ENCODE measurements at regions not wholly inside any gene's neighbourhood (a gene's known extent, or its start where the extent isn't known, plus 50 kb on each side); places are given as distances from the start of the nearest gene placed in this dataset.
"Not testable (repeated sequence)": the region's sequence is repeated elsewhere in the genome, so short reads cannot be mapped to it uniquely, and the experiment has no call there.

- DNase-seq, result no peak
Measured at GRCh38 chr7:93048136-93048930, 69.4 kb downstream of the SAMD9 start.

- DNase-seq, result no peak
Measured at GRCh38 chr7:93047514-93048099, 70.2 kb downstream of the SAMD9 start.

DNA sequence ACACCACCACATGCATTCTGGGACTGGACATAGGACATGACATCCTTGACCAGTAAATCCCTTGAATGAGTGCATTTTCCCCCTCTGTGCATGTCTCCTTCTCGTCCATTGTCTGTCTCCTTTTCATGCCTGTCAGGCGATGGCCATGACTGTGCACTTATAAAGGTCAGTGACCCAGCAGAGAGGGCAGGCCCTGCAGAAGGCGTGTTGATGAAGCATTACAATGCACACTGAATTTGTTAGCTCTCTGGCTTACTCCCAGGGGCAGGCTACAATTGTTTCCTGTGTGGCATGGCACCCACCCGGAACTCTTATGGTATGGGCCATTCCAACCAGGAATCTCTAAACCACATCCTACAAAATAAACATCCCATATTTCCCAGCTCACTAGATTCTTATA, 71.1 kb downstream of the SAMD9 start:
- no peak for DNase-seq

- DNase-seq, result no peak
Measured at GRCh38 chr7:93044147-93044810, 73.5 kb downstream of the SAMD9 start.

DNA sequence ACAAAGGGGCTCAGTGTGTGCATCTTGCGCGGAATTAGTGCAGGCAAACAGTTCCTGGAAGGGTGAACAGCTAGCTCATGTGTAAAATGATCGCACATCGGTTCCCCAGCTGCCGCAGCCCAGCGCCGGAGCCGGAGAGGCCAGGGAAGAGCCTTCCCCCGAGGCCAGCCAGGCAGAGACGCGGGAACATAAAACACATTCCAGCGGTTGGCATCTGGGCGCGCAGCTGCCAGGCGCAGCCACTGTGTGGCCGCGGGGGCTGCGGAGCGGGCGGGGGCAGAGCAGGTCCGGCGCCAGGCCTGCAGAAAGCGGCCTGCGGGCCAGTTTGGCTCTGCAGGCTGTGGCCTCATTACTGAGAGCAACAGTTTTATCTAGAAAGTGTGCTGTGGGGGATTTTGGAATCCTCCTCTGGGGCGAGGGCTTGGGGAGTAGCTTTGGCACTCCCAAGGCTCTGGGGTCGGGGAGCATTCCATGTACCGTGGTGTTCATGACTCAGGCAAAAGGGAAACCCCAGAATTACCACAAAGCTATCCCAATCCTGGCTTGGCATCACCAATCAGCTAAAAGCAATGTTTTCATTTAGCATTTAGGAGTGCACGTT, 74.3 kb downstream of the SAMD9 start:
- DNase-seq, result no peak

DNA sequence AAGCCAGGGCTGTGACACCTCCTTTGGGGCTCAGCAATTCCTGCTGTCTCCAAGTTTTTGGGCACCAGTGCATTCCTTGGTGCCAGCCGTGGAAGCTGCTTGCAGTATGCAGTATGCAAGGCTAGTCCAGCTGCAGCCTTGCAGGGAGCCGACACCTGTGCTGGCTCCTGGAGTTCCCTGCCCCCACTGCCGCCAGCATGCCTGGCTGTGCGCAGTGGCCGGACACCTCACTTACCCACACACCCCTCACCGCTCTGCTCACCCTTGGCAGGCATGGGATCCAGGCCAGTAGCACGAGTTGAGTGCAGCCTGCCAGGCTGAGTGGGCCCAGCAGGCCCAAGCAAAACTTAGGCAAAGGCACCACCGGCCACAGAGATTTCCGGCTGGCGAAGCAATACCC, 77.4 kb downstream of the SAMD9 start:
- no peak for DNase-seq

DNA sequence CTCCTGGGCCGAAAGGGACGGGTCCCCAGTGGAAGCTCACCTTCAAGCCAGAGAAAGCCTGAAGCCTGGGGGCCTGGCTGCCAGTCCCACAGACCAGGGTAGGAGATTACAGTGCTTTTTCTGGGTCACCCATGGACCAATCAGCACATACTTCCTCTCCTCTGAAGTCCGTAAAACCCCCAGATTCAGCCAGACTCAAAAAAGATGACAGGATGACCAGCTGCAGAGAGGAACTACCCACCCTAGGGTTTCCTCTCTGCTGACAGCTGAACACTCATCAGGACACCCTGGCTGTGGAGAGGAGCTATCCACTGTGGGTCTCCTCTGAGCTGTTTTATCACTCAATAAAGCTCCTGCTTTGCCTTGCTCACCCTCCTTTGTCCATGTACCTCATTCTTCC, 78.0 kb downstream of the SAMD9 start:
- no peak for DNase-seq

DNA sequence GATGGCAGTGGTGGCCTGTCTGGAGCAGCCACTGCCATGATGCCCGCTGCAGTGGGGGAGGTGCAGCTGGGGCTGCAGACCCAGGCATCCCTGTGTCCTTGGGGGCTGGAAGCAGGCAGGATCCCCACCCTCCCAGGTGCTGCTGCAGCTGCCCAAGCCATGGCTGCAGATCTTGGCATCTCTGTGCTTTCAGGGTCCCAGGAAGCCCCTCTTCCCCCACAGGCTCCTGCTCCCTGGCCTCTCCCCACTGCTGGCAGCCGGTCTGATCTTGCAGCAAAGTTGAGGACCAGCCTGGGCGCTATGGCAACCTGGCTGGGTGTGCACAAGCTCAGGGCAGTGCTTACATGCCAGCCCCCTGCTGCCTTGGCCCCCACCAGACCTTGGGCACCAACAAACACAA, 78.5 kb downstream of the SAMD9 start:
- DNase-seq, result no peak

- DNase-seq, result peak; percentile 23
Measured at GRCh38 chr7:93036807-93037206, 81.0 kb downstream of the SAMD9 start.

DNA sequence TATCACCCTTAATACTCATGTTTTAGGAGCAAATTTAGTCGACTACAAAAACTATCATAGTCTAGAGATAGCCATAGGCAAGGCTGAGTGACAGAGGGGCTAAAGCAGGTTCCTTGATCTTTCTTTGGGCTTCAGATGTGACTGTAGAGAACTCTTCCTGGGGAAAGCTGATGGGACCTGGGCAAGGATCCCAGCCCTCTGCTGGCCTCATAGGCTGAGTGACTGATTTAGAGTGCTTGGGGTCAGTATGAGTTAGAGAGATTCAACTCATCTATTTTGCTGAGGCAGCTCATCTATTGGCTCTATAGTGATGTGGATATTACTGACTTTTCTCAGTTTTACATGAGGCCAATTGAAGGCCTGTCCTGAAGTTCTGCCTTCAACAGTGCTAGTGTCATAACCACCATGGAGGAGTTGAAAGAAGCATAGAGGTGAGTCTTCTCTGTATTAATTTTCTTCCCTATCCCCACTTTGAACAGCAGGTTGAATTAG, 81.6 kb downstream of the SAMD9 start:
- DNase-seq, result no peak

GRCh38 chr7:93031795-93032194, 86.0 kb downstream of the SAMD9 start:
- DNase-seq, result no peak

- DNase-seq, result no peak
Measured at GRCh38 chr7:93030605-93031225, 87.1 kb downstream of the SAMD9 start.

DNA sequence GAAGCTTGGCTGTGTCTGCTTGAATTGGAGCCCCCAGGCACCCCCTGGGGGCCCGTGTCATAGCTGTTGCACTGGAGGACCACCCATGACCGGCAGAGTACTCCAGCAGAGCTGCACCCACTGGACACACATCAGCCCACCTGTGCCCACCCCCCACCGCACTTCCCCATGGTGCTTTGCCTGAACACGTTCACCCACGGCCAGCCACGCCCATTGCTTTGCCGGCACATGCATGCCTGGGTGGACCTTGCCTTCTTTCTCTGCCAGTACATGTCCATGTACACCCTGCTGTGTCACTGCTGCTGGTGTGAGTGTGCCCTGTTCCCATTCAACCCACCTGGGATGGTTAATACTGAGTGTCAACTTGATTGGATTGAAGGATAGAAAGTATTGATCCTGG, 88.7 kb downstream of the SAMD9 start:
- no peak for DNase-seq

- DNase-seq, result no peak
Measured at GRCh38 chr7:93028610-93029009, 89.2 kb downstream of the SAMD9 start.

DNA sequence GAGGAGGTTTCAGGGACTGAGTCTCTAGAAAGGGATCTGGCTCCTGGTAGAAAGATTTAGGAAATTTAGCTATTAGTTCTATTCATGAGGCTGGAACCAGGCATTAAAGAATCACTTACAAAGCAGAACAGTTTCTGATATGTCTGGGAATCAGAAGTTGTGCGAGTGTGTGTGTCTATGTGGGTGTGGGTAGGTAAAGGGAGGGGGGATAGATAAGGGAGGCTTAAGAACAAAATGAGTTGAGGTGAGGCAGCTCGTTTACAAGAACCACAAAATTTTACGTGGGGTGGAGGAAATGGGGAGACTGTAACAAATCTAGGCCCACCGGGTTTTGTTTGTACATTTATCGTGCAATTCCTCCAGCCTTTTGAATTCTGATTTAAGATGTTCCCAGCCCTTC, 90.7 kb downstream of the SAMD9 start:
- DNase-seq, result no peak

DNA sequence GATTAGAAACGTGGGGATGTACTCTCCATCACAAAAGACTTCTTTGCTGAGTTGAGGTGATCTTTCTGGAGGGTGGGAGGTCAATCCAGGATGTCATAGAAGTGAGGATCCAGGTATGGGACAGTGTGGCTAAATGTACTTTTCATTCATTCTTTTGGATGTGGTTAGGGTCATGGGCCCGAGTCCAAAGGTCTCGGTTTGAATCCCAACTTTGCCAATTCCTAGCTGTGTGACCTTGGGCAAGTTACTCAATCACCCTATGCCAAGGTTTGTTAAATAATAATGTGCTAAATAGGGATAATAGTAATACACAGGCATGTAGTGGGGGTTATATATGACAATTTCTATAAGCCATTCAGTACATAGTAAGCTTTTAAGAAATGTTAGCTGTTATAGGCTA, 91.4 kb downstream of the SAMD9 start:
- no peak for DNase-seq

- no peak for DNase-seq
Measured at GRCh38 chr7:93025389-93025788, 92.4 kb downstream of the SAMD9 start.

- DNase-seq, result not testable (repeated sequence)
Measured at GRCh38 chr7:93022931-93023478, 94.8 kb downstream of the SAMD9 start.

- DNase-seq, result no peak
Measured at GRCh38 chr7:93021748-93022147, 96.0 kb downstream of the SAMD9 start.

GRCh38 chr7:93018716-93019115, 99.1 kb downstream of the SAMD9 start:
- DNase-seq, result no peak

DNA sequence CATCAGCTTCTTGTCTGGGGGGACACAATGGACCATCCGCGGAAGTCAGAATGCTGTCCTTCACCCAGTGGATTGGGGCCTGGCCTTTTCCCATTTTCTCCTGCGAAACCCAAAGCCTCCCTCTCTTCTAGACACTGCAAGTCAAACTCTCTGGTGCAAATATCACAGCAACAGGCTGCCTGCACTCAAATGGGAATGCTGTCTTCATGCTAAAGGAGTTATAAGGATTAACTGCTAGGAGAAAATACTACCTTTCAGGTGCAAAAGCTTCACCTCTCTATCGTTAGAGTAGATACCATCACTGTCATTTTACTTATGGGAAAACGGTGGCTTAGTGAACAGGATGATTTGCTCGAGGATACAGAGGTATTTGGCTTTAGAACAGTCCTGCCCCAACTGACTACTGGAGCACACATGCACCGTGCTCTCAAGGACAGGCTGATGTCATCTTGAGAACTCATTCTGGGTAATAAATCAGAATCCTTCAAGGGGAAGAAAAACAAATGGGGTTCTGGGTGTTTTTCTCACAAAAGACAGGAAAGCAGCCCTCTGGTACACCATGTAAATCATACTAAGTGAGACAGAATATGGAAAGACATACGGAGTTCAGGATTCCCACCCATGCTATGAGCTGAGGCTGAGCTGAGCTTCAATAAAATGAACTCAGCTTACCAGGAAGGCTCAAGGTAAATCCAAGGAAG, 100.9 kb downstream of the SAMD9 start:
- no peak for DNase-seq

GRCh38 chr7:93015779-93016481, 101.8 kb downstream of the SAMD9 start:
- DNase-seq, result no peak
